Mesothelial cell of epicardium (in vitro differentiated cells): ENCODE measurements at regions not wholly inside any gene's neighbourhood (a gene's known extent, or its start where the extent isn't known, plus 50 kb on each side); places are given as distances from the start of the nearest gene placed in this dataset.

Experiments used
- DNase-seq, 2 experiments: peaks; one replicate each; pipeline ENCODE4 v3.0.0; 2021; ENCODE audit warnings: low spot score in 2 of 2; ENCODE audit not compliant: unreplicated experiment in 2 of 2
- H3K27ac Mint-ChIP-seq: 2 replicates; pipeline ENCODE4 v1.8.0; 2021; ENCODE audit warnings: mixed read lengths
- H3K27me3 Mint-ChIP-seq: 2 replicates; pipeline ENCODE4 v1.8.0; 2021; ENCODE audit warnings: low read depth, mixed read lengths
- H3K36me3 Mint-ChIP-seq: 2 replicates; pipeline ENCODE4 v1.8.0; 2021; ENCODE audit warnings: mixed read lengths
- H3K4me1 Mint-ChIP-seq: 2 replicates; pipeline ENCODE4 v1.8.0; 2021; ENCODE audit warnings: mixed read lengths
- H3K4me3 Mint-ChIP-seq: 2 replicates; pipeline ENCODE4 v1.8.0; 2021; ENCODE audit warnings: mild to moderate bottlenecking, moderate library complexity, mixed read lengths
- H3K9me3 Mint-ChIP-seq: 2 replicates; pipeline ENCODE4 v1.8.0; 2021; ENCODE audit warnings: mixed read lengths
- CTCF ChIP-seq: fragments of 200-600 bp; sonication (generic); IDR thresholded peaks from one replicate; pipeline ENCODE4 v1.5.0; 2021; ENCODE audit warnings: antibody characterized with exemption; ENCODE audit not compliant: unreplicated experiment

- Mint-ChIP-seq H3K27ac (no peak overlapping the region), H3K27me3 (peaks cover 54% of the 10 kb centered on the region), H3K9me3 (peaks cover 22% of the 10 kb centered on the region), H3K4me3 (no peak overlapping the region), H3K4me1 (no peaks in the 10 kb centered on the region), H3K36me3 (no peaks in the 10 kb centered on the region)
- DNase-seq: no peak
- no peak for TF ChIP-seq CTCF
Measured at GRCh38 chr10:111131168-111131799, 54.5 kb downstream of the ADRA2A start.

- H3K27ac Mint-ChIP-seq: no peak overlapping the region
- DNase-seq: no peak
- H3K36me3 Mint-ChIP-seq: no peaks in the 10 kb centered on the region
- H3K27me3 Mint-ChIP-seq: peaks cover 50% of the 10 kb centered on the region
- H3K4me3 Mint-ChIP-seq: no peak overlapping the region
- no peaks in the 10 kb centered on the region for H3K4me1 Mint-ChIP-seq
- TF ChIP-seq CTCF: no peak
- peaks cover 22% of the 10 kb centered on the region for H3K9me3 Mint-ChIP-seq
Measured at GRCh38 chr10:111137007-111137406, 60.2 kb downstream of the ADRA2A start.

GRCh38 chr10:111137587-111137986 is 60.8 kb downstream of the ADRA2A start:
- Mint-ChIP-seq H3K27me3 (peaks cover 54% of the 10 kb centered on the region), H3K36me3 (no peaks in the 10 kb centered on the region), H3K4me3 (no peak overlapping the region), H3K9me3 (peaks cover 18% of the 10 kb centered on the region), H3K4me1 (no peaks in the 10 kb centered on the region), H3K27ac (no peak overlapping the region)
- DNase-seq: no peak
- no peak for TF ChIP-seq CTCF

GRCh38 chr10:111138544-111138943 is 61.7 kb downstream of the ADRA2A start:
- H3K36me3 Mint-ChIP-seq: no peaks in the 10 kb centered on the region
- peaks cover 15% of the 10 kb centered on the region for H3K9me3 Mint-ChIP-seq
- DNase-seq: no peak
- TF ChIP-seq CTCF: no peak
- H3K4me3 Mint-ChIP-seq: no peak overlapping the region
- H3K27ac Mint-ChIP-seq: no peak overlapping the region
- H3K27me3 Mint-ChIP-seq: peaks cover 58% of the 10 kb centered on the region
- H3K4me1 Mint-ChIP-seq: no peaks in the 10 kb centered on the region

- no peaks in the 10 kb centered on the region for H3K4me1 Mint-ChIP-seq
- H3K36me3 Mint-ChIP-seq: no peaks in the 10 kb centered on the region
- TF ChIP-seq CTCF: no peak
- H3K9me3 Mint-ChIP-seq: peaks cover 9% of the 10 kb centered on the region
- H3K27me3 Mint-ChIP-seq: peaks cover 60% of the 10 kb centered on the region
- H3K27ac Mint-ChIP-seq: no peak overlapping the region
- no peak overlapping the region for H3K4me3 Mint-ChIP-seq
- no peak for DNase-seq
Measured at GRCh38 chr10:111139567-111139966, 62.7 kb downstream of the ADRA2A start.
